SK-N-SH (cell line): ENCODE measurements at regions not wholly inside any gene's neighbourhood (a gene's known extent, or its start where the extent isn't known, plus 50 kb on each side); places are given as distances from the start of the nearest gene placed in this dataset.

Experiments
- CTCF ChIA-PET: fragments of 300-600, 350-600 bp; formaldehyde crosslinking; extraction: SDS; loops from one replicate; lab custom pipeline; 2021; lab: Yijun Ruan, JAX
- POLR2A ChIA-PET: fragments of 350-600 bp; sonication (Branson Sonifier 250); formaldehyde crosslinking; extraction: SDS; loops from one replicate; lab custom pipeline; 2020; ENCODE audit warnings: antibody characterized with exemption, inconsistent platforms; lab: Yijun Ruan, JAX
- DNase-seq: peaks from one replicate; pipeline ENCODE4 v3.0.0; 2012
- H2AFZ ChIP-seq: fragments of 200-600 bp; sonication (generic); 2 replicates; pipeline ENCODE4 v1.8.1; 2016; ENCODE audit warnings: antibody characterized with exemption, mild to moderate bottlenecking, low read depth
- H3F3A ChIP-seq: fragments of 200-600 bp; sonication (generic); replicated peaks from 2 replicates; pipeline ENCODE3; 2016; ENCODE audit warnings: antibody characterized with exemption, mild to moderate bottlenecking; ENCODE audit not compliant: insufficient read depth
- H3K27ac ChIP-seq, 2 experiments: fragments of 200-500 bp in 1 of 2; fragments of 200-600 bp in 1 of 2; sonication (Bioruptor generic) in 1 of 2; sonication (generic), shearing (Covaris generic) in 1 of 2; 2 replicates each; pipeline versions ENCODE4 v1.5.1 to v1.6.1; 2014 to 2016; ENCODE audit warnings: low read depth in 2 of 2, inconsistent platforms in 1 of 2, low read length in 1 of 2, mild to moderate bottlenecking in 1 of 2, mixed read lengths in 1 of 2
- H3K27me3 ChIP-seq: fragments of 200-600 bp; sonication (generic), shearing (Covaris generic); 2 replicates; pipeline ENCODE4 v1.6.1; 2016; ENCODE audit warnings: mixed run types; ENCODE audit not compliant: insufficient read depth
- H3K36me3 ChIP-seq, 2 experiments: fragments of 200-500 bp in 1 of 2; fragments of 200-600 bp in 1 of 2; sonication (Bioruptor generic) in 1 of 2; sonication (generic) in 1 of 2; replicated peaks in 1 of 2; 2 replicates each; pipeline versions ENCODE3 to v1.5.1; 2014 to 2016; ENCODE audit warnings: low read length in 1 of 2, mild to moderate bottlenecking in 1 of 2; ENCODE audit not compliant: insufficient read depth in 2 of 2, control insufficient read depth in 1 of 2
- H3K4me1 ChIP-seq, 2 experiments: fragments of 200-500 bp in 1 of 2; fragments of 200-600 bp in 1 of 2; sonication (Bioruptor generic) in 1 of 2; sonication (generic), shearing (Covaris generic) in 1 of 2; 2 replicates each; pipeline versions ENCODE4 v1.5.1 to v1.6.1; 2014 to 2016; ENCODE audit warnings: low read depth in 1 of 2, low read length in 1 of 2, mixed run types in 1 of 2; ENCODE audit not compliant: insufficient read depth in 2 of 2, control insufficient read depth in 1 of 2
- H3K4me2 ChIP-seq: fragments of 200-600 bp; sonication (generic), shearing (Covaris generic); 2 replicates; pipeline ENCODE4 v1.6.1; 2017; ENCODE audit warnings: mixed run types
- H3K4me3 ChIP-seq, 2 experiments: fragments of 200-500 bp in 1 of 2; fragments of 200-600 bp in 1 of 2; sonication (Bioruptor generic) in 1 of 2; sonication (generic), shearing (Covaris generic) in 1 of 2; 2 replicates each; pipeline versions ENCODE4 v1.5.1 to v1.8.1; 2014 to 2016; ENCODE audit warnings: low read depth in 2 of 2, inconsistent platforms in 1 of 2, low read length in 1 of 2, mild to moderate bottlenecking in 1 of 2, mixed read lengths in 1 of 2, moderate library complexity in 1 of 2
- H3K79me2 ChIP-seq: fragments of 200-600 bp; sonication (generic); 2 replicates; pipeline ENCODE4 v1.8.1; 2017; ENCODE audit warnings: mild to moderate bottlenecking; ENCODE audit not compliant: insufficient read depth
- H3K9ac ChIP-seq: fragments of 200-600 bp; sonication (generic); 2 replicates; pipeline ENCODE4 v1.6.1; 2017; ENCODE audit warnings: mixed run types
- H3K9me2 ChIP-seq: fragments of 200-600 bp; sonication (generic); 2 replicates; pipeline ENCODE4 v1.6.1; 2017; ENCODE audit warnings: mixed run types
- H3K9me3 ChIP-seq: fragments of 200-600 bp; sonication (generic); 2 replicates; pipeline ENCODE4 v1.6.1; 2017; ENCODE audit warnings: mixed run types, mild to moderate bottlenecking, moderate library complexity
- H4K20me1 ChIP-seq: fragments of 200-600 bp; sonication (generic); 2 replicates; pipeline ENCODE4 v1.6.1; 2017; ENCODE audit warnings: mild to moderate bottlenecking, mixed run types; ENCODE audit not compliant: insufficient read depth
- CHD2 ChIP-seq: fragments of 150-350 bp; IDR thresholded peaks from 2 replicates; pipeline ENCODE4 v1.6.1; 2018; ENCODE audit warnings: low read length; ENCODE audit not compliant: partially characterized antibody
- ELF1 ChIP-seq: IDR thresholded peaks from 2 replicates; pipeline ENCODE4 v1.4.0; 2012
- EP300 ChIP-seq, 2 experiments: IDR thresholded peaks; 2 replicates each; pipeline versions ENCODE4 v1.4.0 to v1.6.1; 2012; ENCODE audit warnings: borderline replicate concordance in 1 of 2, low read depth in 1 of 2, low read length in 1 of 2
- FOSL2 ChIP-seq: IDR thresholded peaks from 2 replicates; pipeline ENCODE4 v1.4.0; 2012; ENCODE audit warnings: low read depth, mild to moderate bottlenecking, moderate library complexity, borderline replicate concordance
- FOXM1 ChIP-seq: IDR thresholded peaks from 2 replicates; pipeline ENCODE4 v1.4.0; 2012; ENCODE audit warnings: low read depth, mild to moderate bottlenecking
- GABPA ChIP-seq: IDR thresholded peaks from 2 replicates; pipeline ENCODE4 v1.4.0; 2012; ENCODE audit warnings: low read depth, mild to moderate bottlenecking
- GATA2 ChIP-seq: sonication (generic); formaldehyde crosslinking; IDR thresholded peaks from 2 replicates; pipeline ENCODE4 v1.5.0; 2020; ENCODE audit warnings: mild to moderate bottlenecking, missing genetic modification reagents
- IRF3 ChIP-seq: fragments of 150-350 bp; IDR thresholded peaks from 2 replicates; pipeline ENCODE4 v1.6.1; 2016; ENCODE audit warnings: mild to moderate bottlenecking, low read depth, low read length
- JUND ChIP-seq: IDR thresholded peaks from 2 replicates; pipeline ENCODE4 v1.4.0; 2012
- MEF2A ChIP-seq: IDR thresholded peaks from 2 replicates; pipeline ENCODE4 v1.4.0; 2012; ENCODE audit warnings: low read depth, borderline replicate concordance
- MXI1 ChIP-seq: IDR thresholded peaks from 2 replicates; pipeline ENCODE4 v1.6.1; 2012; ENCODE audit warnings: mild to moderate bottlenecking, low read depth, low read length, improper control_type of control experiment
- PBX3 ChIP-seq: IDR thresholded peaks from 2 replicates; pipeline ENCODE4; 2012
- POLR2AphosphoS5 ChIP-seq: IDR thresholded peaks from 2 replicates; pipeline ENCODE4 v1.6.1; 2012; ENCODE audit warnings: low read depth, low read length
- RAD21 ChIP-seq: IDR thresholded peaks from 2 replicates; pipeline ENCODE4 v1.6.1; 2012; ENCODE audit warnings: mild to moderate bottlenecking, low read length
- RFX5 ChIP-seq: IDR thresholded peaks from 2 replicates; pipeline ENCODE4 v1.6.1; 2012; ENCODE audit warnings: mild to moderate bottlenecking, improper control_type of control experiment, low read length
- SIN3A ChIP-seq: IDR thresholded peaks from 2 replicates; pipeline ENCODE4 v1.6.1; 2012; ENCODE audit warnings: low read depth, mild to moderate bottlenecking, low read length, moderate library complexity, borderline replicate concordance
- SMC3 ChIP-seq: IDR thresholded peaks from 2 replicates; pipeline ENCODE4 v1.6.1; 2012; ENCODE audit warnings: low read depth, low read length, improper control_type of control experiment
- TAF1 ChIP-seq: IDR thresholded peaks from 2 replicates; pipeline ENCODE4 v1.6.1; 2012; ENCODE audit warnings: low read depth, mild to moderate bottlenecking, low read length, moderate library complexity, borderline replicate concordance
- TCF12 ChIP-seq: IDR thresholded peaks from 2 replicates; pipeline ENCODE4 v1.4.0; 2012
- TEAD4 ChIP-seq: IDR thresholded peaks from 2 replicates; pipeline ENCODE4 v1.4.0; 2012; ENCODE audit warnings: mild to moderate bottlenecking, borderline replicate concordance; ENCODE audit not compliant: insufficient read depth
- WGBS: methylation state at CpG from one replicate; pipeline ENCODE4 v1.1.6; 2017; ENCODE audit warnings: low lambda C conversion rate; 5-methylcytosine and 5-hydroxymethylcytosine counted together

- WGBS: 32% methylated on average over 3 of the region's 3 CpGs
- Histone ChIP-seq H3K9ac (no peak overlapping the region), H3K9me3 (no peaks in the 10 kb centered on the region), H3K27ac (peak overlapping the region in 1 of 2 experiments; percentile 76; a peak in 2 of 4 replicates), H3K4me1 (peaks cover 0 to 15% of the 10 kb centered on the region in 2 experiments; a peak in 1 of 4 replicates), H3K79me2 (no peaks in the 10 kb centered on the region), H2AFZ (no peak overlapping the region), H3K4me2 (no peak overlapping the region), H3K9me2 (no peaks in the 10 kb centered on the region), H4K20me1 (no peaks in the 10 kb centered on the region), H3K36me3 (no peaks in the 10 kb centered on the region), H3K4me3 (no peak overlapping the region), H3K27me3 (no peaks in the 10 kb centered on the region), H3F3A (no peaks in the 10 kb centered on the region)
- TF ChIP-seq RAD21 (no peak), FOXM1 (no peak), TCF12 (peak; percentile 25; the same call in 1 of the 2 replicates), MEF2A (no peak), TAF1 (no peak), POLR2AphosphoS5 (no peak), EP300 (IDR thresholded peaks at IDR 0.05; ENCODE audit: borderline replicate concordance in 1 of 2, low read depth in 1 of 2, low read length in 1 of 2) (no peak)
- ChIA-PET CTCF (interaction anchor here (0.6 to 1.3 kb wide), 2 partner anchors 11 to 17 kb away, joined by 3 read pairs; no protein-coding TSS in a partner anchor), POLR2A (no interaction called here)
- DNase-seq: no peak
These were observed 103.5 kb upstream of the XYLT1 start for GRCh38 chr16:17574256-17574655.

GRCh38 chr16:17572145-17572544, 101.4 kb upstream of the XYLT1 start:
- H3F3A ChIP-seq: no peaks in the 10 kb centered on the region
- H3K9me3 ChIP-seq: no peaks in the 10 kb centered on the region
- no peak overlapping the region for H3K27ac ChIP-seq
- ChIA-PET POLR2A (interaction anchor here (0.7 to 0.8 kb wide), 2 partner anchors 12 to 16 kb away, joined by 3 to 4 read pairs; no protein-coding TSS in a partner anchor), CTCF (interaction anchor here (3.0 to 3.9 kb wide), 2 partner anchors 8 to 15 kb away, joined by 13 to 15 read pairs; no protein-coding TSS in a partner anchor)
- H4K20me1 ChIP-seq: no peaks in the 10 kb centered on the region
- H3K4me3 ChIP-seq: no peak overlapping the region
- 64% methylated on average over 1 of the region's 1 CpG for WGBS
- no peaks in the 10 kb centered on the region for H3K79me2 ChIP-seq
- no peaks in the 10 kb centered on the region for H3K27me3 ChIP-seq
- no peaks in the 10 kb centered on the region for H3K36me3 ChIP-seq
- no peak for DNase-seq
- peaks cover 0 to 25% of the 10 kb centered on the region in 2 experiments; a peak in 1 of 4 replicates for H3K4me1 ChIP-seq
- H2AFZ ChIP-seq: no peak overlapping the region
- TF ChIP-seq GABPA (no peak), SIN3A (no peak), JUND (no peak), FOSL2 (no peak), RAD21 (no peak), MXI1 (no peak)
- TF ChIP-seq, all 33 proteins: peak for 0
- Histone ChIP-seq H3K9ac (no peak overlapping the region), H3K9me2 (no peaks in the 10 kb centered on the region), H3K4me2 (no peak overlapping the region)

- TF ChIP-seq RFX5: no peak
- no peak for TF ChIP-seq TEAD4
- TF ChIP-seq GATA2 (CRISPR knock-in tag): no peak
- TF ChIP-seq TCF12: no peak
- no peak for TF ChIP-seq SMC3
- TF ChIP-seq ELF1: no peak
- no peak for TF ChIP-seq IRF3
- TF ChIP-seq CHD2: no peak
- no peak for TF ChIP-seq PBX3
- TF ChIP-seq GABPA: no peak
- DNase-seq: no peak
- Histone ChIP-seq H3K27ac (no peak overlapping the region), H3K4me1 (peaks cover 0 to 25% of the 10 kb centered on the region in 2 experiments; a peak in 1 of 4 replicates), H3K36me3 (no peaks in the 10 kb centered on the region), H4K20me1 (no peaks in the 10 kb centered on the region), H3F3A (no peaks in the 10 kb centered on the region), H2AFZ (no peak overlapping the region), H3K4me3 (no peak overlapping the region), H3K4me2 (no peak overlapping the region), H3K9me2 (no peaks in the 10 kb centered on the region), H3K27me3 (no peaks in the 10 kb centered on the region), H3K79me2 (no peaks in the 10 kb centered on the region), H3K9ac (no peak overlapping the region), H3K9me3 (no peaks in the 10 kb centered on the region)
- CTCF ChIA-PET: interaction anchor here (1.8 to 3.9 kb wide), 3 partner anchors 7 to 15 kb away, joined by 4 to 15 read pairs (median 13); no protein-coding TSS in a partner anchor
- 64% methylated on average over 6 of the region's 6 CpGs for WGBS
- POLR2A ChIA-PET: interaction anchor here (0.7 to 0.8 kb wide), 2 partner anchors 11 to 15 kb away, joined by 3 to 4 read pairs; no protein-coding TSS in a partner anchor
These were observed 100.8 kb upstream of the XYLT1 start for GRCh38 chr16:17571499-17572093.
